ENCODE measurements at regions not wholly inside any gene's neighbourhood (a gene's known extent, or its start where the extent isn't known, plus 50 kb on each side); places are given as distances from the start of the nearest gene placed in this dataset.
A peak's percentile ranks its signal among the peaks of the same experiment; 100 is the strongest.

- Histone ChIP-seq H3K36me3 (no peaks in the 10 kb centered on the region), H3K9me3 (peaks cover 0 to 12% (median 0%) of the 10 kb centered on the region in 12 donors), H3K4me3 (no peak overlapping the region), H3K27me3 (no peaks in the 10 kb centered on the region), H3K4me1 (peaks cover 0 to 9% (median 0%) of the 10 kb centered on the region in 12 donors), H3K27ac (no peak overlapping the region)
- TF ChIP-seq CTCF (IDR thresholded peaks at IDR 0.05) = no peak
- WGBS, 4 donors = 84 to 96% (median 88%) methylated on average over 1 of the region's 1 CpG
- DNase-seq (no peak), ATAC-seq (no peak)
- intact Hi-C loops (cut with DNase I) = no loop called here
These were observed 490.3 kb downstream of the ARHGEF28 start for GRCh38 chr5:74116266-74116665.

GRCh38 chr5:74113927-74114326, 487.9 kb downstream of the ARHGEF28 start:
- no peak for TF ChIP-seq POLR2A (IDR thresholded peaks at IDR 0.05)
- no peak for TF ChIP-seq CTCF (IDR thresholded peaks at IDR 0.05)
- DNase-seq = no peak
- Histone ChIP-seq H3K4me3 (no peak overlapping the region), H3K36me3 (no peaks in the 10 kb centered on the region), H3K27me3 (no peaks in the 10 kb centered on the region), H3K4me1 (peaks cover 0 to 9% (median 0%) of the 10 kb centered on the region in 12 donors), H3K9me3 (peaks cover 0 to 12% (median 0%) of the 10 kb centered on the region in 12 donors), H3K27ac (no peak overlapping the region)
- intact Hi-C loops (cut with DNase I) = no loop called here
- ATAC-seq = no peak
- WGBS, 4 donors = 79 to 89% (median 82%) methylated on average over 2 of the region's 2 CpGs

- Histone ChIP-seq H3K9me3 (peaks cover 0 to 6% (median 0%) of the 10 kb centered on the region in 12 donors), H3K27ac (no peak overlapping the region), H3K27me3 (no peaks in the 10 kb centered on the region), H3K36me3 (no peaks in the 10 kb centered on the region), H3K4me1 (peaks cover 0 to 9% (median 0%) of the 10 kb centered on the region in 12 donors), H3K4me3 (no peak overlapping the region)
- no peak for TF ChIP-seq CTCF (IDR thresholded peaks at IDR 0.05)
- no peak for TF ChIP-seq POLR2A (IDR thresholded peaks at IDR 0.05)
- DNase-seq (no peak), ATAC-seq (no peak)
- 32 to 37% (median 35%) methylated on average over 1 of the region's 1 CpG for WGBS, 4 donors
- intact Hi-C loops (cut with DNase I) = no loop called here
These were observed 487.2 kb downstream of the ARHGEF28 start for GRCh38 chr5:74113196-74113540.

DNA sequence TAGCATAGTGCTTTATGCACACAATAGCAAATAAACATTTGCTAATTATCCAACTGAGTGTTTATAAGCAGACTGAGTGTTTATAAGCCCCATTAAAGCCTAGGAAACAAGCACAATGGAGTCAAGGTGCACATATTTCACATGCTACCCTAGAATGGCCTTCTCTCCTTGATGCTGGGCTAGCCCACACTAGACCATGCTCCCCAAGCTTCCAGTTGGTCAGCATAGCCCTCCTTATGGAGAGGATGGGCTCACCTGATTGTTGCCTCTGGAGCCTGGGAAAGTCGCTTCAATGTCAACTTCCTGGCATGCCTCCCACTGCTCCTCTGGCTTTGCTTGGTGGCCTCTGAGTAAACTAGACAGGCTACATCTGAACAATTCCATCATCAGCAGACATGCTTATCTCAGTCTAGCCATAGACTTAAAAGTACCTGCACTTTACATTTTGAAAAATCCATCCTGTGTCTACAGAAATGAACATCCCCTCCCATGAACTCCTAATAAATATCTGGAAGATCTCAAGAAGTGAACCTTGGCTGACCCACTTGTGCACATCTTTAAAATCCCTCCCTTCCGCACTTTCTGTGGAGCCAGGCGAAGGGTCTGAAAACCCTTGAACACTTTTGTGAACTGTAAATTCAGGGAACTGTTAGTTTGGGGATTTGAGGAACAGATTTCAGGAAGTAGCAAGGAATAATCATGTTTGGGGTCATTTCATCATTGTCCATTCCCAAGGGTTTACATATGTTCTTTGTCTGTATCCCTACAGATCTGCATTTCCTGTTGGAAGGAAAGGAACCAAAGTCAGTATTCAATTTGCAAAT, 486.6 kb downstream of the ARHGEF28 start:
- intact Hi-C loops (cut with DNase I) = no loop called here
- Histone ChIP-seq H3K9me3 (no peaks in the 10 kb centered on the region), H3K27ac (no peak overlapping the region), H3K36me3 (no peaks in the 10 kb centered on the region), H3K4me1 (peaks cover 0 to 9% (median 0%) of the 10 kb centered on the region in 12 donors), H3K27me3 (no peaks in the 10 kb centered on the region), H3K4me3 (no peak overlapping the region)
- DNase-seq (no peak), ATAC-seq (peak in 1 of 4 donors; percentile 13)
- TF ChIP-seq POLR2A (IDR thresholded peaks at IDR 0.05) (no peak), CTCF (IDR thresholded peaks at IDR 0.05) (no peak)
- WGBS, 4 donors = 72 to 77% (median 74%) methylated on average over 3 of the region's 3 CpGs
